Neural progenitor cell (in vitro differentiated cells): ENCODE measurements at regions not wholly inside any gene's neighbourhood (a gene's known extent, or its start where the extent isn't known, plus 50 kb on each side); places are given as distances from the start of the nearest gene placed in this dataset.

ENCODE experiments used
- CTCF ChIP-seq: fragments of 200-600 bp; sonication (generic); IDR thresholded peaks from 2 replicates; pipeline ENCODE4 v1.5.1; 2017; ENCODE audit warnings: antibody characterized with exemption, mild to moderate bottlenecking
- EZH2 ChIP-seq: fragments of 200-600 bp; sonication (generic); IDR thresholded peaks from 2 replicates; pipeline ENCODE4 v1.6.1; 2017; ENCODE audit warnings: antibody characterized with exemption, mild to moderate bottlenecking, moderate library complexity
- EZH2phosphoT487 ChIP-seq: fragments of 200-600 bp; sonication (generic); IDR thresholded peaks from 2 replicates; pipeline ENCODE4 v1.6.1; 2017; ENCODE audit warnings: antibody characterized with exemption

- no peak for TF ChIP-seq CTCF
- no peak for TF ChIP-seq EZH2phosphoT487
- TF ChIP-seq EZH2 = no peak
Observed at GRCh38 chr9:88871669-88872068, 119.6 kb upstream of the S1PR3 start.
